ENCODE measurements at regions not wholly inside any gene's neighbourhood (a gene's known extent, or its start where the extent isn't known, plus 50 kb on each side); places are given as distances from the start of the nearest gene placed in this dataset.

- TF ChIP-seq FOXK2 (IDR thresholded peaks at IDR 0.05), result no peak
- no peak for TF ChIP-seq FOXM1 (IDR thresholded peaks at IDR 0.05; ENCODE audit: borderline replicate concordance)
- TF ChIP-seq CTBP1 (IDR thresholded peaks at IDR 0.05; ENCODE audit: borderline replicate concordance), result no peak
- TF ChIP-seq ZNF384 (IDR thresholded peaks at IDR 0.05), result no peak
- no peak for TF ChIP-seq HDGF (IDR thresholded peaks at IDR 0.05; ENCODE audit: borderline replicate concordance)
- no peak for TF ChIP-seq BHLHE40 (IDR thresholded peaks at IDR 0.05; ENCODE audit: borderline replicate concordance)
- TF ChIP-seq PKNOX1 (IDR thresholded peaks at IDR 0.05), result no peak
- TF ChIP-seq SP1 (IDR thresholded peaks at IDR 0.05), result no peak
- no peak for TF ChIP-seq NFRKB (IDR thresholded peaks at IDR 0.05)
- no peak for TF ChIP-seq ELF4 (IDR thresholded peaks at IDR 0.05)
- TF ChIP-seq SUZ12 (IDR thresholded peaks at IDR 0.05), result no peak
- TF ChIP-seq LEF1 (IDR thresholded peaks at IDR 0.05; ENCODE audit: borderline replicate concordance), result no peak
- no peak for TF ChIP-seq ARNT (IDR thresholded peaks at IDR 0.05)
- no peak for TF ChIP-seq TARDBP (IDR thresholded peaks at IDR 0.05)
Measured at GRCh38 chr22:23403152-23403719, 176.9 kb downstream of the IGLL1 start.
